Fibroblast of pulmonary artery (primary cell): ENCODE measurements at regions not wholly inside any gene's neighbourhood (a gene's known extent, or its start where the extent isn't known, plus 50 kb on each side); places are given as distances from the start of the nearest gene placed in this dataset.

Experiments
- DNase-seq: peaks from one replicate; pipeline ENCODE4 v3.0.0-alpha.2; 2010; ENCODE audit warnings: low read depth
- H3K4me3 ChIP-seq: replicated peaks from 2 replicates; pipeline ENCODE4 v1.5.1; 2011; ENCODE audit warnings: low read depth, mild to moderate bottlenecking, control low read depth, low read length, moderate library complexity
- TF ChIP-seq, protein P1 (sequence below): IDR thresholded peaks from 2 replicates; pipeline ENCODE4 v1.5.1; 2011; ENCODE audit warnings: mild to moderate bottlenecking, control low read depth, low read length, inconsistent platforms; ENCODE audit errors: missing control alignments

DNA sequence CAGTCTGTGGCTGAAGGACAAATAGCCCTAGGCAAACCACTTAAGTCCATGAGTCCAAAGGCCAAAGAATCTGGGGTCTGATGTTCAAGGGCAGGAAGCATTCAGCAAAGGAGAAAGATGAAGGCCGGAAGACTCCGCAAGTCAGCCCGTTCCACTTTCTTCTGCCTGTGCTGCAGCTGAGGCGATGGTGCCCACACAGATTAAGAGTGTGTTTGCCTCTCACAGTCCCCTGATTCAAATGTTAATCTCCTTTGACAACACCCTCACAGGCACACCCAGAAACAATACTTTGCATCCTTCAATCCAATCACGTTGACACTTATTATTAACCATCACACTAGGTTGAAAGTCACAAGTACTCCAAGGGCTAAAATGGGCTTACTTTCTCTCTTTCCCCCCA is 605.4 kb upstream of the GNPDA2 start:
- H3K4me3 ChIP-seq, result no peak overlapping the region
- TF ChIP-seq, protein P1, sequence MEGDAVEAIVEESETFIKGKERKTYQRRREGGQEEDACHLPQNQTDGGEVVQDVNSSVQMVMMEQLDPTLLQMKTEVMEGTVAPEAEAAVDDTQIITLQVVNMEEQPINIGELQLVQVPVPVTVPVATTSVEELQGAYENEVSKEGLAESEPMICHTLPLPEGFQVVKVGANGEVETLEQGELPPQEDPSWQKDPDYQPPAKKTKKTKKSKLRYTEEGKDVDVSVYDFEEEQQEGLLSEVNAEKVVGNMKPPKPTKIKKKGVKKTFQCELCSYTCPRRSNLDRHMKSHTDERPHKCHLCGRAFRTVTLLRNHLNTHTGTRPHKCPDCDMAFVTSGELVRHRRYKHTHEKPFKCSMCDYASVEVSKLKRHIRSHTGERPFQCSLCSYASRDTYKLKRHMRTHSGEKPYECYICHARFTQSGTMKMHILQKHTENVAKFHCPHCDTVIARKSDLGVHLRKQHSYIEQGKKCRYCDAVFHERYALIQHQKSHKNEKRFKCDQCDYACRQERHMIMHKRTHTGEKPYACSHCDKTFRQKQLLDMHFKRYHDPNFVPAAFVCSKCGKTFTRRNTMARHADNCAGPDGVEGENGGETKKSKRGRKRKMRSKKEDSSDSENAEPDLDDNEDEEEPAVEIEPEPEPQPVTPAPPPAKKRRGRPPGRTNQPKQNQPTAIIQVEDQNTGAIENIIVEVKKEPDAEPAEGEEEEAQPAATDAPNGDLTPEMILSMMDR, result no peak
- no peak for DNase-seq

GRCh38 chr4:45327544-45327943 is 601.2 kb upstream of the GNPDA2 start:
- H3K4me3 ChIP-seq, result no peak overlapping the region
- TF ChIP-seq, protein P1, result no peak
- no peak for DNase-seq

DNA sequence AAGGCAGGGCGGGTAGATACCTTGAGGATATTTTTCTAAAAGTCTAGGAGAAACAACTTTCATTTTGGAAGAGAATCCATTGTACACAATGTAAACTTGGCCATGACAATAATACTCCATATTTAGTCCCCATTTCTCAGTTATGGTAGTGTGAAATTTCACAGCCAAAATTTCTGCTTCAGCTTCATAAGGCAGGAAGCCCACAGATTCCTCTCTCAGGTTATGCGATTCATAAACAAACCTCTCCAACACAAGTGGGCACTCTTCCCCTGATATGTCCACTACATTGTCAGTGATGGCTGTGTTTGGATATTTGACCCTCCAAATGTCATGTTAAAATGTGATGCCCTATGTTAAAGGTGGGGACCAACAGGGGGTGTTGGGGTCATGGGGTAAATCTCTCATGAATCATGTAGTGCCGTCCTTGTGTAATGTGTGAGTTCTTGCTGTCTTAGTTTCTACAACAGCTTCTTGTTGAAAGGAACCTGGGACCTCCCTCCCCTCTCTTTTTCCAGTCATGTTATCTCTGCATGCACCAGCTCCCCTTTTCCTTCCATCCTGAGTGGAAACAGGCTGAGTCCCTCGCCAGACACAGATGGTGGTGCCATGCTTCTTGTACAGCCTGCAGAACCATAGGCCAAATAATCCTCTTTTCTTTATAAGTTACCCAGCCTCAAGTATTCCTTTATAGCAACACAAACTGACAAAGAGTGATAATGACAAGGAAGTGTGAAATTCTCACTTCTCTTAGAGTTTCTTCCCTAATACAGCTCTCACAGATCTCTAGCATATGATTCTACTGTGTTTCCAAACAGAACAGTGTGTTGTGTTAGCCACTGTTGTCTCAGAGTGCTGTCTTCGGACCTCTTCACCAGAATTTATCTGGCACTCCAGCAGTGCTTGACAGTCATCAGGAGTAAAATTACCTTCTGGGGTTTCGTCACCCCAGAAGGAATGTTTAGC is 598.4 kb upstream of the GNPDA2 start:
- no peak for DNase-seq
- TF ChIP-seq, protein P1, result no peak
- H3K4me3 ChIP-seq, result no peak overlapping the region

- TF ChIP-seq, protein P1, result no peak
- DNase-seq, result no peak
- H3K4me3 ChIP-seq, result no peak overlapping the region
Measured at GRCh38 chr4:45323453-45324058, 597.2 kb upstream of the GNPDA2 start.

DNA sequence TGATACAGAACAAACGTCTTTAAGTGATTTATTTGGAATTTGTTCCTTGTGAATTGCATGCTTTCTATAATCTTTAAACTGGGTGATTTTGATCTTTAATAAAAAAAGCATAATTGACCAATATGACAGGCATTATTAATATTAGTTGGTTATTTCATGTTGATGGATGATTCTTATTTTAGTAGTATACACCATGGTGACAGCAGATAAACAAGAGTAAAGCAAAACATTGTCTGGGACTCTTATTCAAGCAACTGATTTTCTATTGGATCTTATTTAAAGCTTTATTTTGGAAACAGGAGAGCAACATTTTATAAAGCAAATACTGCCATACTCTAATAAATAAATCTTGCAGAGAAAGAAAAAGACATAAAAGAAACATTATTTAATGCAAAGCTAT is 591.4 kb upstream of the GNPDA2 start:
- no peak overlapping the region for H3K4me3 ChIP-seq
- TF ChIP-seq, protein P1, result no peak
- DNase-seq, result no peak

DNA sequence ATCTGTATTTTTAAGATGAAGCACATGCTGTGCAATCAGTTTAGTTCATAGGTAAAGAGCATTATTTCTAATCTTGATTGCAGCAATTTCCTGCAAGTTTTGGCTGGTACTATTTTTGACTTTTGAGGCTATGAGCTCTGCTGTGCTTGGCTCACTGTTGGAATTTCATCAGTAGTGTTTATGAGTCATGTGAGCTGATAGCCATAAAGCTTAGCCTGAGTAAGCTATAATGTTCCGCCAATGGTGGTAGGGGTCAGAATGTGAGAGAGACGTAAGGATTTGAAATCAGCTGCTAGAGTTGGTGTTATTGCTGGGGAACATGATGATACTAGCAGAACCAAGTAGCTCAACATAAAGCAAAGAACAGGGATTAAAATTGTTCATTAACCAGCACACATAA is 590.9 kb upstream of the GNPDA2 start:
- H3K4me3 ChIP-seq, result no peak overlapping the region
- TF ChIP-seq, protein P1, result no peak
- DNase-seq, result peak; percentile 60
